HT1080 (cell line): ENCODE measurements at regions not wholly inside any gene's neighbourhood (a gene's known extent, or its start where the extent isn't known, plus 50 kb on each side); places are given as distances from the start of the nearest gene placed in this dataset.
"Not testable (repeated sequence)": the region's sequence is repeated elsewhere in the genome, so short reads cannot be mapped to it uniquely, and the experiment has no call there.

Source experiments
- DNase-seq: peaks from one replicate; pipeline ENCODE4 v3.0.0-alpha.2; 2015; ENCODE audit warnings: low read depth

DNA sequence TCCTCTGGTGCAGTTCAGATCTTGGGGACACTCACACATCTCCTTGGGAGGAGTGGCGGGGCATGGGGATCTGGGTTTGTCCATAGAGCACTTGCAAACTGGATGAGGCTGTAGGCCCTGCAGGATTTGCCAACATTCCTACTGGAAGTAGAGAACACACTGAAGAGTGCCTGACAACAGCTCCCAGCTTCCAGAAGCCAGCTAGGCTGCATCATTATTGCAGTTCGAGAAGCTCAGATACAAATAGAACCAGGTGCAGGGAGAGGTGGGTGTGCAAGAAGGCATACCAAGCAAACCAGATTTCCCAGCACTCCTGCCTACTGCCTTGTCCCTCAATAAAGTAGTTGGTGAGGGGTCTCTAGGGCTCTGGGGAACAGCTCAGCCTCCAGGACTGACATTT lies 52.5 kb downstream of the RHOB start:
- no peak for DNase-seq

DNA sequence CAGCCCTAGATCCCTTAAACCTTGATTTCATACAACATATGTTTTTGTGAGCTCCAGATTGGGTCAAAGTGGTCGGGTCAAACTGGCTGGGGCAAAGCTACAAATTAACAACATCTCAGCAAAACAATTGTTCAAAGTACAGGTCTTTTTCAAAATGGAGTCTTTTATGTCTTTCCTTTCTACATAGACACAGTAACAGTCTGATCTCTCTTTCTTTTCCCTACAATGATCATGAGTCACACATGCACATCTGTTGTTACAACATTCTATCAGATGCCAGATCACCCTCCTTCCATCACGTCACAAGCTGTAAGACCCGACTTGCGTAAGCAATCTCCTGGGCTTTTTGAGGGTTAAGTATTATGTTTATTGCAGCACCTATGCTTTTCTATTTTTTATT lies 55.1 kb downstream of the RHOB start:
- DNase-seq, result peak; percentile 76

DNA sequence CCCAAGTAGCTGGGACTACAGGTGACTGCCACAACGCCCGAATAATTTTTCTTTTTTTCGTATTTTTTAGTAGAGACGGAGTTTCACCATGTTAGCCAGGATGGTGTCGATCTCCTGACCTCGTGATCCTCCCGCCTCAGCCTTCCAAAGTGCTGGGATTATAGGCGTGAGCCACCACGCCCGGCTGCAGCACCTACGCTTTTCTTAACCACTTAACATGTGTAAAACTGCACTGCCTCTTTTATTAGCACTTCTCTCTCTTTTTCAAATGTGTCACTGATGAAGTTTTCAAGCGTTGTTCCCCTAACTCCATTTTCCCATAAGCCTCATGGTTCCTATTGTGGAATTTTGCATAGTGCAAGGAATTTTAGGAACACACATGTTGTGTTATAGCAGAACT lies 55.6 kb downstream of the RHOB start:
- DNase-seq, result not testable (repeated sequence)

DNA sequence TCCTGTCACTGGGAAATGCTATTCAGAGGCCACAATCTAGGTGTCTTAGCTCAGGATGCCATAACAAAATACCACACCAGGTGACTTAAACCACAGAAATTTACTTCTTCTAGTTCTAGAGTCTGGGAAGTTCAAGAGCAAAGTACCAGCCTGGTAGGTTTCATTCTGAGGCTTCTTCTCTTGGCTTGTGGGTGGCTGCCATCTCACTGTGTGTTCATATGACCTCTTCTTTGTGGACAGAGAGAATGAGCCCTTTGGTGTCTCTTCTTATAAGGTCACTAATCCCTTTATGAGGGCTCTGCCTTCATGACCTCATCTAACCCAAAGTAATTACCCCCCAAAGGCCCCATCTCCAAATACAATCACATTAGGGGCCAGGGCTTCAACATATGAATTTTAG lies 57.3 kb downstream of the RHOB start:
- DNase-seq, result no peak

DNA sequence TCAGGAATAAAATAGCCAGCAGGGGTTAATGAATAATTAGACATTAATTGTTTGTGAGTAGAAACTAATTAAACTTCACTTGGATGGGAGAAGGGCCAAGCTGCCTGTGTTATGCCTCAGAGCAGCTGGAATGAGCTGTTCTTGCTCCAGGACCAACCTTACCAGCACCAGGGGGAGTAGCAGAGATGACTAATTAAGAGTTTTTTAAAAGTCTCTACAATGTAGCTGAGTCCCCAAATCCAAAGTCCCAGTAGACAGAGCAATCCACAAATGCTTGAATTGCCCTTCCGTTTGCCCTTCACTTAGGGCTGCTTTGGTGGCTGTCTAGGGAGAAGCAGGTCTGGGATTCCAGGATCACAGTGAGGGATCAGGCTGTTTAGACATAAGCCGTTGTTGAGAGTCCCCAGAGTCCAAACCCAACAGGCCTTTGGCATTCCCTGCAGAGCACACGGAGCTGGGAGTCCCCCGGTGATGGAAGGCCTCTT lies 59.4 kb downstream of the RHOB start:
- peak; percentile 45 for DNase-seq

DNA sequence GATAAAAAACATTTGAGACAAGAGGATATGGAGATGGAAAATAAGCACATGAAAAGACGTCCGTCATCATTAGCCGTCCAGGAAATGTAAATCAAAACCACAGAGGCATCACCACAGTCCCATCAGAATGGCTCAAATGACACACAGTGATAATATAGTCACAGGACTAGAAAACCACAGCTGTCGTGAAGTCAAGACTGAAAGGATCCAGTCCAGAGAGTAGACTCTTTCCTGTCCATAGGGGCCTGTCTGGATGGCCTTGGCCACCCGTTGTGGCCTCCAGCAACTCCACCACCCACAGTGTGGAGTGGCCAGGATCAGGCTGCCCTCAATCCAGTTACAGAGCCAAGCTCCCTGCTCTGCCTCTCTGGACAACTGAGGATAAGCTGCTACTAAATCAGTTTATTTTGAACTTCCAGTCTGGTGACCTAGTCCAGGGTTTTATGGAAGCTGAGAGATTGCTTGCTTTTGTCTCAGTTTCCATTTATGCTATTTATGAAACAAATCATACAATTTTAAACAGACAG lies 60.4 kb downstream of the RHOB start:
- peak; percentile 54 for DNase-seq

DNA sequence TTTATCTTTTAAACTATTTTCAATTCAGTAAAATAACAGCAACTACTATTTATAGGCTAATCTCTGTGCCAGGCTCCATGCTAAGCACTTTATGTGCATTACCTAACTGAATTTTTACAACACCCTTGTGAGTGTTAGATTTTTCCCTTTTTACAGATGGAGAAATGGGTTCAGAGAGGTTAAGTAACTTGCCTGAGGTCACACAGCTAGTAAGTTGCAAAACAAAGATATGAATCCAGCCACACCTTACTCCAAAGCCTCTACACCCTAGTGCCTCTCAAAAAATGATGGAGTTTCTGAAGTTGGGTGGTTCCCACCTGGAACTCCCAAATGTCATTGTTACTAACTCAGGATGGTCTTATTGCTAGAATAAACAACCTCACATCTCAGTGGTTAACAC lies 60.8 kb downstream of the RHOB start:
- no peak for DNase-seq

DNA sequence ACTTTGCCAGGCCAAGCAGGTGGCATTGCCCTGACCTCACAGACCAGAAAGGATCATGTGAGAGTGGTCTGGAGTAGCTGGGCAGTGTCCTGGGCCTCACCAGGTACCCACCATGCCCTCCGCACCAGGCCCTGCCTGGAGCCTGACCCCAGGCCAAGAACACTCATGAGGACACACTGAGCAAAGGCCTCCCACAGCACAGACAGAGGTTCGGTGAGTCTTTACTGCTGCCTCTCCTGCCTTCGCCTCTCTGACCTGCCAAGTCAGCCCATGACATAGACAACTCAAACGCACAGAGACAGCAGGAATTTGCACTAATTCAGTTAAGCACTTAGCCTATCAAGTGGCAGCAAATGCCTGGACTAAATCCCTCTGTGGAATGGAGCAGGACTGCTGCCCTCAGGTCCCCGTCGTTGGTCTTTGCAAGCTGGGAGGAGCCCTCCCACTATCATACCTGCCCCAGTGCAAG lies 62.5 kb downstream of the RHOB start:
- no peak for DNase-seq

DNA sequence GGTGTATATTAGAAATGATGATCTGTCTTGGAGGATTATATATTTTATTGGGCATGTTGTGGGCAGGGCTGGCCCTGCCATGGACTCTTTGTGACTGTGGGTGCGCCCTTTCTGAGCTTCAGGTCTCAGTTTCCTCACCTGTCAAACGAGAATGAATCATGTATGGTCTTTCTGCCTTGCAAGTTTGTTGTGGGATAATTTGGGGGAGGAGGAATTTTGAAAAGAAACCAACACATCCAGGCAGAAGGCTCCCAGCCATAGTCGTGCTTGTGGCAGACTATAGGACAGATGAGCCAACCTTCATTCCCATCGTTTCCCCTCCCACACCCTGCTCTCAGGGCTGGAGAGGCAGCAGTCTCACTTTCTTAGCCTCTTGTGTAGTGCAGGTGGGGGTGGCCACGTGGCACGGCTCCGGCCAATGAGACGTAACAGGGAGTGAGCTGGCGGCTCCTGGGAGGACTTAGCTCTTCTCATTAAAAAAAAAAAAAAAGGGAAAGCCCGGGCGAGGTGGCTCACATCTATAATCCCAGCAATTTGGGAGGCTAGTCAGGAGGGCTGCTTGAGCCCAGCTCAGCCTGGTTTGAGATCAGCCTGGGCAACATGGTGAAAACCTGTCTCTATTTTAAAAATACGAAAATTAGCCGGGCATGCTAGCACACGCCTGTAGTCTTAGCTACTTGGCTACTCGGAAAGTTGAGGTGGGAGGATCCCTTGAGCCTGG lies 63.1 kb downstream of the RHOB start:
- no peak for DNase-seq

DNA sequence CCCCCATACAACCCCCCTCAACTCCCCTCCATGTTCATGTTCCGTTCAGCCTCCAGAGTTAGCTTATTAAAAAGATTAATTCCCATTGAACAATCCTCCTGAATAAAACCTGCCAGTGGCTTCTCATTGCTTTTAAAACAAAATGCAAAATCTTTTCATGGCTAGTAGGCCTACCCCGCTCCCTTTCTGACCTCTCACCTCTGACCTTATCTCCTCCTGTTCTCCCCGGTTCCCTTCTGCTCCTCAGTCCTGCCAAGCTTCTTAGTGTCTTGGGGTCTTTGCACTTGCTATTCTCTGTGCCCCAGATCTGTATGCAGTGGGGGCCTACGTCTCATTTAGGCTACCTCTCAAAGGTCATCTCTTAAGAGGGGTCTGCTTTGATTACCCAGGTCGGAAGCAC lies 64.3 kb downstream of the RHOB start:
- DNase-seq, result no peak

DNA sequence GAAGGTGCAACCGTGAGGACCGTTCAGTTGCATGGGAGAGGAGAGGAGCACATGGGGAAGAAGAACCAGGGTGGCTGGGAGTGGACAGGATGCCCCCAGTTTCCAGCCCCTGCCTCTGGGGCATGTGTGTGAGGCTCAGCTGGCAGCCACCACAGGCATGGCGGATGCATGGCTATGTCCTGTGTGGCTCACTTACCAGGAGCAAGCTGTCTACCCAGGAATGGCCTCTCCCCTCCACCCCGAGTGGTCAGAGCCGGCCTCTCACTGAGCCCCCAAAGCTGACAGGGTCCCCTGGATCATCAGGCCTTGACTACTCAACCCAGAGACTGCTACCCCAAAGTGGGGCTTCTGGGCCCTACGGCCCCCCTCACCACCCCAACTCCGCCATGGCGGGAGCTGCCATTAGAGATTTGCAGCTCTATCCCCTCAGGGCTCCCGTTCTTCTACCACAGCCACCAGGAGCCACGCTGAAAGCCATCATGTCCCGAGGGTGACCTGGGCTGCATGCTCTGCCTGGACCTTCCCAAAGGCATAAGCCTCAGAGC lies 65.3 kb downstream of the RHOB start:
- DNase-seq, result no peak

DNA sequence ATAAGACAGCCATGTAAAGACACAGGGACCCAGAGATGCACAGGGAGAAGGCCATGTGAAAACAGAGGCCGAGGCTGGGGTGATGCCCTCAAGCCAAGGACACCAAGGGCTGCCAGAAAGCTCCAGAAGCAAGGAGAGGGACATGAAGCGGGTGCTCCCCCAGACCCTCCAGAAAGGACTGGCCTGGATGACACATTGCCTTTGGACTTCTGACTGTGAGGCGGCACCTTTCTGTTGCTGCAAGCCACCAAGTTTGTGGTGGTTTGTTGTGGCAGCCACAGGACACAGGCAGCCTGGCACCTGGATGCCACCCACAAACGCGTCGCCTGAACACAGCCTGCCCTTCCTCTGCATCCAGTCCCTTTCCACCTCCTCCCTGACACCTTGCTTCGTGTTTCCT lies 67.1 kb downstream of the RHOB start:
- DNase-seq, result no peak

DNA sequence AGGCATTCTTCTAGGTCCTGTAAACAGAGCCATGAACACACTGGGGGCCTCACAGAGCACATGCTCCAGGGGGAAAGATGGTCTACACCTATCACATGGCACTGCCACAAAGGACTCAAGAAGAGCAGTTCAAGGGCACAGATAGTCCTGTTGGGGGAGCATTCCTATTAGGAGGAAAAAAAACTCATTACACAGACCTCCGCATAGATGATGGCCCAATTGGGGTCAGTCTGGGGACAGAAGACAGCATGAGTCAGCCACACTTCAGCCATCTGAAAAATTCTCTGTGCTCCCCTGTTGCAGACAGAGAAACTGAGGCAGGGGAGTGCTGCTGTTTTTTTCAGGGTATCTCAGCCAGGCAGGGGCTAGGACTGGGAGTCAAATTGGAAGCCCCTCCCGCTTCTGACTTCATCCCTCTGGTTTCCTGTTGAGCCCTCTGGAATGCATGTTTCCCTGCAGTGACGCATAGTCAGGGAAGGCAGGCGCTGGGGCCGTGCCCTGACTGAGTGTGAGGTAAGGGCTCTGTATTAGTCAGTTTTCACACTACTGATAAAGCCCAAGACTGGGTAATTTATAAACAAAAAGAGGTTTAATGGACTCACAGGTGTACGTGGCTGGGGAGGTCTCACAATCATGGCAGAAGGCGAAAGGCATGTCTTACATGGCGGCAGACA lies 67.9 kb downstream of the RHOB start:
- DNase-seq, result peak; percentile 97

DNA sequence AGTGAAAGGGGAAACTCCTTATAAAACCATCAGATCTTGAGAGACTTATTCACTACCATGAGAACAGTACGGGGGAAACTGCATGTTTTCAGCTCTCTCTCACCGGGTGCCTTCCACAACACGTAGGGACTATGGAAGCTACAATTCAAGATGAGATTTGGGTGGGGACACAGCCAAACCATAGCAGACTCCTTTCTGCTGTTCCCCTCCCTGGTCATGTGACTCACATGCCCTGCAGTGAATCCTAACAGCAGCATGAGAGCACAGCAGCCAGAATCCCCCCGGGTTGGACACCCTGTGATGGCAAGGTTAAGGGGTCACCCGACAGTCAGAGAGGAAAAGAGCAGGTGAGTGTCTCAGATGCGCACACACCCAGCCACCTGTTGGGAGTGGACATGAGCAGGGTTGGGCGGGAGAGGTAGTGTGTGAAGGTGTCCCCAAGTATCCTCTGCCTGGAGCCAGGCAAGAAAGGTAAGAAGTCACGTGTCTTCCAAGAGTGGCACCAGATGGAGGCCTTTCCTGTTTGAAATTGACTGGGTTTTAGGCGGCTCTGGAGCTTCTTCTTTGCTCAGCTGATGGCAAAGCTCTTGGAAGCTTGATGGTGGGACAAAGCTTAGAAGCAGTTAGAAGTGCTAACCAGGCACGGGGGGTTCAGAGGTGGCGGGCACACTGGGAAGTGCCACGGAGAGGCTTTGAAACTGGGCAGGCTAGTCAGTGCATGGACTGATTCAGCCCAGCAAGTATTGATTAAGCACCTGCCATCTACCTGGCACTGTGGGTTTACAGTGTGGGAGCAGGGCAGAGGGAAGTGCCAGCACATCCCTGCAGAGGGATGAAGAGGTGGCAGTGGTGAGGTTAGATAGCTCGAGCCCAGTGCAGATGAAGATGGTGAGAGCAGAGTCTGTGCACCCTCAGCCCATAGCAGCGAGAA lies 68.7 kb downstream of the RHOB start:
- no peak for DNase-seq

DNA sequence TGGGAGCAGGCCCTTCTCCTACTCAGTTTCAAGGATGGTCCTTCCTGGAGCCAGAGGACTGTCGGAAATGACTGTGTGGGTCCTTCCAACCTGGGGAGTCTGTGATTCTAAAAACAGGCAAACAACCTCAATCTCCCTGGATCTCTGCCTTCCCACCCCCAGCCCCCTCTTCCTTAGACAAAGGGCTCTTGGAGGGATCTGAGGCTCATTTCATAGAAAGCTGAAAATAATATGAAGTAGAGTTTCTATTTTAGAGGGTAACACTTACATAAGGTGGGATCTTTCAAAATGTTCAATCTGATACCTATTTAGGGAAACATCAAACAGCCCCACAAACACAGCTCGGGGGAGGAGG lies 69.4 kb downstream of the RHOB start:
- DNase-seq, result no peak

DNA sequence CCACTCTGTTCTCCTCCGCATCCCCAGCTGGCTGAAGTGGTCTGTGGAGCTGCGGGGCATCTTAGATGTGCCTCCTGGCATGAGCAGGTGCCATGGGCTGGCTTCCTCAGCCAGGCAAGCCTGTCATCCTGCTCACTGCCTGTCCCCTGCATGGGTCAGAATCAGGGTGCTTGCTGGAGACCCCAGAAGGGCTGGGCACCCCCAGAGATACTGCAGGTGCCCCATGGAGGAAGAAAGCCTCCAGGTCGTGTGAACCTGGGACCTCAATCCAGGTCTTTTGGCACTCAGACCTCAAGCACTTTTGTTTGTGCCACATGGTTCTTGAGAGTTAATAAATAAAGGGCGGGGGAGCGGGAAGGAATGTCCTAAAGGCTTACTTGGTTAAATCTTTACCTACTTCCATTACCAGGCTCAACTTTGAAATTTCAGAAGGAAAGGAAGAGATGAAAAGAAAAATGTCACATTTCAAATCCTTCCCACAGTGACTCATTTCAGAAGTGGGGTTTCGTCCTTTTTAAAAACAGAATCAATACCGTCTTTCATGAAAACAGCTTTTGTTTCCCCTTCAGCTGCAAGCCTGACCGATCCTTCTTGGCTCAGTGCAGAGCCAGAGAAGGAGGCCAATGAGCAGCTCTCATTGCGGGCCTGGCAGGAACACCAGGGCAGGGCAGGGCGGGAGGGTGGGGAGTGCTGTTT lies 69.9 kb downstream of the RHOB start:
- DNase-seq, result peak; percentile 34

DNA sequence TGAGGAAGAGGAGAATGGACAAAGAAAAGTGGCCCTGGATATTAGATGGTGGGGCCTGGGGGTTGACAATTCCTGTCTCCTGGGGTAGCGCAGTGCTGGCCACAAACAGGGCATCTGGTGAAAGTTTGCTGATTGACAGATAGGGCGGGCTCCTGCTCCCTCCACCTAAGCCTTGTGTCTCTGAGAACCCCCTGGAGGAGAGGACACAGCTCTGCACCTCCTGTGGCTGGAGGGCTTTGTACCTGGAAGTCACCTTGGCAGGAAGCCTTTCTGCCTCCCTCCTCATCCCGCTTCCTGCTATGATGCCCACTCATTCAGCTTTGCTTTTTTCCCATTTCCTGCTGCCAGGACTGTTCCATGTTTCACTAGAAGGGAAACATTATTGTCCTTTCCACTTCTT lies 72.4 kb downstream of the RHOB start:
- no peak for DNase-seq

DNA sequence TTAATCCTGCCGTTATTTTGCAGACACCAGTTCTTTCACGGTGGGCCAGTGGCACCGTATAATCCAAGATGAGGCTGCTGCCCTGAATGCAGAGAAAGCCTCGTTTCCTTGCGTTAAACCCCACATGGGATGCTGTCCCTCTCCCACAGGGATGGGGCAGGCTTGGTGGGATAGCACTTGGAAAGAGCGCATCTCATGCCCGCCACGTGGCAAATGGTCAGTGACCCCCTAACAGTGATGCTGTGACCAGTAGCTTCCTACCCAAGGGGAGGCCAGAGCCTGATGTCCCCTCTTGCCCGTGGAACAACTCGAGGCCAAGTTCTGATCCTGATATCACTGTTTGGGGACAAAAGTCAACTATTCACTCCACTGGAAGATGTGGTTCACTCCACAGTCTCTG lies 73.3 kb downstream of the RHOB start:
- DNase-seq, result no peak

DNA sequence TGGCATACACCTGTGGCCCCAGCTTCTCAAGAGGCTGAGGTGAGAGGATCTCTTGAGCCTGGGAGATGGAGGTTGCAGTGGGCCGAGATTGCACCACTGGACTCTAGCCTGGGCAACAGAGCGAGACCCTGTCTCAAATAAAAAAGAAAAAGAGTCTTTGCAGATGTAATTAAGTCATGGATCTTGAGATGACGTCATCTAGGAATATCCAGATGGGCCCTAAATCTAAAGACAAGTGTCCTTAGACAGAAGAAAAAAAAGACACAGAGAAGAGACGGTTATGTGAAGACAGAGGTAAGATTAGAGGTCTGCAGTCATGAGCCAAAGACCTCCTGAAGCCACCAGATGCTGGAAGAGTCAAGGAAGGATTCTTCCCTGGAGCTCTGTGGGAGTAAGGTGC lies 74.3 kb downstream of the RHOB start:
- no peak for DNase-seq

DNA sequence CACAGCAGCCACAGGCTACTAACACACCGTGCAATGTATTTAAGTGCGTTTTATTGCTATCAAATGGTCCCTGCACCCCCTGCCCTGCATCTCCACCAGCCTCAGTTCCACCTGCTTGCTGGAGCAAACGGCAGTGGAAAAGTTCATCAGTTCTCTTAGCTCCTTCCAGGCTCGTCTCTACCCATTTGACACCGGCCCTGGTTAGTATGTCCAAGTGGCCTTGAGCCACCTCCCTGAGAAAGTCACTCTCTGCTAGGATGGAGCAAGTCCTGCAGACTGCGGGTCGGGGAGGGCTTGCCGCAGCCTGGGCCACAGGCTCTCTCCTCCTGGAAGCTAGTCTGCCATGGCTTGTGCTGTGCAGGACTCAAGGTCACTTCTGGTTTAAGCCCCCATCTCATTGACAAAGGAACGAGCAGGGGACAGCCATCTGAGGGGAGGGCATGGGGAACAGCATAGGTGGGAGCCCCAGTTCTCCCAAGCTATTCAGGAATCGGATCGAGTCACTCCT lies 74.9 kb downstream of the RHOB start:
- no peak for DNase-seq
